HFFc6 (cell line): ENCODE measurements at regions not wholly inside any gene's neighbourhood (a gene's known extent, or its start where the extent isn't known, plus 50 kb on each side); places are given as distances from the start of the nearest gene placed in this dataset.
"Not testable (repeated sequence)": the region's sequence is repeated elsewhere in the genome, so short reads cannot be mapped to it uniquely, and the experiment has no call there.

Source experiments
- DNase-seq: peaks from one replicate; pipeline ENCODE4 v3.0.0-alpha.2; 2018
- H3K27ac Mint-ChIP-seq: 2 replicates; pipeline ENCODE4 v1.8.0; 2020; ENCODE audit warnings: mild to moderate bottlenecking, mixed read lengths
- H3K27me3 Mint-ChIP-seq: 2 replicates; pipeline ENCODE4 v1.8.0; 2021; ENCODE audit warnings: mild to moderate bottlenecking, moderate library complexity, mixed read lengths; ENCODE audit not compliant: insufficient read depth
- H3K36me3 Mint-ChIP-seq: 2 replicates; pipeline ENCODE4 v1.8.0; 2021; ENCODE audit warnings: low read depth, mixed read lengths
- H3K4me1 Mint-ChIP-seq: 2 replicates; pipeline ENCODE4 v1.8.0; 2020; ENCODE audit warnings: low read depth, mixed read lengths
- H3K4me3 Mint-ChIP-seq: 2 replicates; pipeline ENCODE4 v1.8.0; 2020; ENCODE audit warnings: mild to moderate bottlenecking, moderate library complexity, mixed read lengths
- H3K9me3 Mint-ChIP-seq: 2 replicates; pipeline ENCODE4 v1.8.0; 2020; ENCODE audit warnings: mild to moderate bottlenecking, mixed read lengths
- CTCF ChIP-seq: fragments of 200-600 bp; sonication (generic); IDR thresholded peaks from 2 replicates; pipeline ENCODE4 v1.5.0; 2021; ENCODE audit warnings: antibody characterized with exemption, mild to moderate bottlenecking

GRCh38 chr20:57774111-57774880 lies 64.5 kb upstream of the PMEPA1 start:
- DNase-seq, result no peak
- Mint-ChIP-seq H3K27ac (no peak overlapping the region), H3K27me3 (peaks cover 25% of the 10 kb centered on the region), H3K4me1 (peaks cover 16% of the 10 kb centered on the region), H3K9me3 (no peaks in the 10 kb centered on the region), H3K4me3 (no peak overlapping the region), H3K36me3 (no peaks in the 10 kb centered on the region)
- no peak for TF ChIP-seq CTCF

- Mint-ChIP-seq H3K4me3 (no peak overlapping the region), H3K36me3 (no peaks in the 10 kb centered on the region), H3K9me3 (no peaks in the 10 kb centered on the region), H3K27me3 (peaks cover 19% of the 10 kb centered on the region), H3K4me1 (peaks cover 16% of the 10 kb centered on the region), H3K27ac (no peak overlapping the region)
- DNase-seq, result no peak
- TF ChIP-seq CTCF, result no peak
Measured at GRCh38 chr20:57773059-57773815, 63.4 kb upstream of the PMEPA1 start.

GRCh38 chr20:57772349-57772964 lies 62.6 kb upstream of the PMEPA1 start:
- H3K27ac Mint-ChIP-seq, result no peak overlapping the region; the same call in 1 of the 2 replicates
- TF ChIP-seq CTCF, result no peak
- peak; percentile 69 for DNase-seq
- no peaks in the 10 kb centered on the region for H3K36me3 Mint-ChIP-seq
- no peaks in the 10 kb centered on the region for H3K9me3 Mint-ChIP-seq
- H3K4me3 Mint-ChIP-seq, result peak overlapping the region; percentile 49
- peaks cover 22% of the 10 kb centered on the region for H3K27me3 Mint-ChIP-seq
- peaks cover 16% of the 10 kb centered on the region for H3K4me1 Mint-ChIP-seq

- no peak overlapping the region for H3K27ac Mint-ChIP-seq
- no peak for DNase-seq
Measured at GRCh38 chr20:57770852-57771720, 61.3 kb upstream of the PMEPA1 start.

GRCh38 chr20:57770401-57770800 lies 60.6 kb upstream of the PMEPA1 start:
- Mint-ChIP-seq H3K4me1 (peaks cover 16% of the 10 kb centered on the region), H3K27me3 (peaks cover 10% of the 10 kb centered on the region)
- DNase-seq, H3K4me3 Mint-ChIP-seq, H3K9me3 Mint-ChIP-seq, H3K27ac Mint-ChIP-seq, H3K36me3 Mint-ChIP-seq: not testable (repeated sequence)

More at GRCh38 chr20:57770852-57771720, 61.3 kb upstream of the PMEPA1 start:
- no peaks in the 10 kb centered on the region for H3K36me3 Mint-ChIP-seq
- no peak overlapping the region for H3K4me3 Mint-ChIP-seq
- peaks cover 16% of the 10 kb centered on the region for H3K4me1 Mint-ChIP-seq
- TF ChIP-seq CTCF, result no peak
- peaks cover 17% of the 10 kb centered on the region for H3K27me3 Mint-ChIP-seq
- H3K9me3 Mint-ChIP-seq, result no peaks in the 10 kb centered on the region
